GM12873 (cell line): ENCODE measurements at regions not wholly inside any gene's neighbourhood (a gene's known extent, or its start where the extent isn't known, plus 50 kb on each side); places are given as distances from the start of the nearest gene placed in this dataset.

ENCODE experiments used
- CTCF ChIP-seq: IDR thresholded peaks from 2 replicates; pipeline ENCODE4 v1.5.1; 2012; ENCODE audit warnings: low read depth, mild to moderate bottlenecking, moderate library complexity, low read length, control low read depth; ENCODE audit not compliant: insufficient read depth; ENCODE audit errors: missing control alignments

DNA sequence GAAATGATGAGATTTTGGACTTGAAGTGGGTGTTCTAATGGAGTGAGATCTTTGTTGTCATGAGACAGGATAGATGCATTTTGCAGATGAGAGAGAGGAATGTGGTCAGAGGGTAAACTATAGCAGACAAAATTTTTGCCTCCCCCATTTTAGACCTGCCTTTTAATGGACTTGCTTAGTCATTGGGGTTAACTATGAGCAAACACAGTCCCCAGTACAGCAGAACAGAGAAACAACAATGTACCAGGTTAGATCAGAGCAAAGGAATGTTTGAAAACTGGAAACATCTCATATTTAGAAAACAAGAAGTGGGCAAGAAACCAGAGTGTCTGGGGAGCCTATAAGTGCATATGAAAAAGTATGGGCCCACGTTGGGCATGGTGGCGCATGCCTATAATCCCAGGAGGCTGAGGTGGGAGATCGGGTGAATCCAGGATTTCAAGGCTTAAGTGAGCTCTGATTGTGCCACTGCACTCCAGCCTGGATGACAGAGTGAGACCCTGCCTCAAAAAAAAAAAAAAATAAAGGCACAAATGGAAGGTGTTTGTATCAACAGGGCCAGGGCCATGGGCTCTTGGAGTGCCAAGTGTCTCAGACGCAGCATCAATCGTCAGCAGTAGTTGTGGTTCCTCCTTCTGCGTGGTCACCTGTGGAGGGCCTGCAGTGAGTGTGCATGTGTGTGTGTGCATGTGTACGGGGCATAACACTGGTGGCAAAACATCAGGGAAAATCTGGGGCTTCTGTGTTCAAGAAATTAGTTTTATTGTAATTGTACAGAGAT is 214.4 kb upstream of the S1PR3 start:
- no peak for TF ChIP-seq CTCF

DNA sequence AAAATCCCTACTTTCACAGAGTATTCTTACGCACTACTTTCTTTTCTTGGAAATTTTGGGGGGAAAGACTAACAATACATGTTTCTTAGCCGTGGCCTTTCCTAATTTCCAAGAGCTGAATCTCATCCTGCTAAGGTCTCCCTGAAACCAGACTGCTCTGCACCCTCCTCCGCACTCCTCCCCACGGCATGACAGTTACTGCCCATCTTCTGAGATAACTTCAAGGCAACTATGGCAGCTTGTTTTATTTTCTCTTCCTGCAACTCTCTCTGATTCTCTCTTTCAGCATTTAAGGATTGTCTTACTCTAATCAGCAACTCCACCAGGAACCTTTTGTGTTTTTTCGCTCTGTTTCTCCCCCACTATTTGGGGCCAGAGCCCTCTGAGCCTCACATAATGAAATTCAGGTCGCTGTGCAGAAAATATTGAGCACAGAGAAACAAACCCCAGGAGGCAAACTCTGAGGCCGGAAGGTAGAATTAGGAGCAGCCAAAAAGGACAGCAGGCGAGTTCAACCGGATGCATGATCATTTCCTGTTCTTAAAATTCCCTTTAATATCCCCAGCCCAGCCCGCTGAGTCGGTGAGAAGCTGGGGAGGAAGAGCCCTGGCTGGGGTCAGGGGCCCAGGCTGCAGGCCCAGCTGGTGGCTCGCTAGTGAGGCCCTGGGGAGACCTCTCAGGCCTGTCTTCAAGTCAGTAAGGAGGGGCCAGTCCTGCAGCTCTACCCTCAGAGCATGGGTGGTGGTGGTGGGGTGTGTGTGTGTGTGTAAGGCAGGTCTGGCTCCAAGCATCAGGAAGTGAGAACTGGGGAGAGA is 213.6 kb upstream of the S1PR3 start:
- TF ChIP-seq CTCF = no peak

DNA sequence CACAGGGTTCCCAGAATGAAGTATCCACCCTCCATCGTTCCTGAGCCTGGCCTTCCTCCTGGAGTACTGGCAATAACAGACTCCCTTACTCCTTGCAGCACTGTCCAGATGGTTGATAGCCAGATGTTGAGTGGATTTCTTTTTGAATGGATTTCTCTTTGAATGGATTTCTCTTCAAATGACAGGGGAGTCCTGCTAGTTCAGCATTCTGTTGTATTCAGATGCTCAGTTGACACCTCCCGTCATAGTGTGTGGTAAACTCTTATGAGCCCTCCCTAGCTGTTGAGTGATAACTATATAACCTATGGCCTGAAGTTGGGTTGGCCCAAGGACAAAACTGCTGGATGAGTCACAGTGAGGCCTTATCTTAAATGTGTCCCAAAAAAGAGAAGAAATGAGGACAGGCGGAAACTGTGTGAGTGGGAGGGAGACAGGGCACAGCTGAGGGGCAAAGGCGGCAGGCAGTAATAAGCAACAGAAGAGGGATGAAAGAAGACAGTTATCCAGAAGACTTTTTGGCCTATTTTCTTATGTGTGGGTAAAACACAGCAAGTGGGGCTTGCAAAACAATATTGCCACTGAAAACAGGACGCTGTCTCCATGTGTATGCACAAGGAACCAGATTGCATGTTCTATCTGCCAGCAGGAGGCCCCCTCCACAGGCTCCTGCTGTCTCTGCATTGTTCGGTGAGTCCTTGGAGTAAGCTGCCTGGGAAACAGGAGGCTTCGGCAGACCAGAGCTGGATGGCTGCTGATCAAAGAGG is 209.5 kb upstream of the S1PR3 start:
- TF ChIP-seq CTCF = no peak

GRCh38 chr9:88782931-88783710 is 208.1 kb upstream of the S1PR3 start:
- no peak for TF ChIP-seq CTCF

GRCh38 chr9:88783711-88784083 is 207.6 kb upstream of the S1PR3 start:
- TF ChIP-seq CTCF = no peak

- TF ChIP-seq CTCF = no peak
These were observed 206.3 kb upstream of the S1PR3 start for GRCh38 chr9:88784960-88785359.
